ENCODE measurements at regions not wholly inside any gene's neighbourhood (a gene's known extent, or its start where the extent isn't known, plus 50 kb on each side); places are given as distances from the start of the nearest gene placed in this dataset.

DNA sequence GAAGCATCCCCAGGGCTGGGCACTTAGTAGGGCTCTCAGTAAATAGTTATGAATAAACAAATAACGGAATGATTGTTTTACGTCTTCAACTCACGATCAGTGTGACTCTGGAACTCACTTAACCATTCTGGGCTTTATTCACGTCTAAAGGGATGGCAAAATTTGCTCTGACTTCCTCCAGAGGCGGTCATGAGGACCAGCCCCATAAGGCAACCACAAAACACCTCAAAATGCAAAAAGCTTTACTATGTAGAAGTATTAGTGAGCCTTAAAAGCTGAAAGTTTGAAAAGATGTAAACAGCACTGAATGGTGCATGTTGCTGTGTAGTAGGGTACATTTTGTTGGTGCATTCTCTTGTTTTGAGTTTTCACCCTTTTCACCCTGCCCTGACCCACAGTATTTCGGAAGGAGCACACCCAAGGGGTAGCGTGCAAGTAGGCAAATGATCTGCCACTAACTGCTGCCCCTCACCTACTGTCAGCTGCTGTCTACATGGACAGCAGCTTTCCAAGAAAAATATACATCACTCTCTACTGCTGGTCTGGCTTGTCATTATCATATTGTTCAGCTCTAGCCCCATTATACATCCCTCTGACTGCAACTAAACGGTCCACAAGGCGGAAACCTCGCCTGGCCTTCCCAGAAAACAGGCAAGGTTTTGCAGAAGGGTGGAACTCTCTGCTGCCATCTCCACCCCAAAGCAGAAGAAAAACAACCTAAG lies 308.5 kb upstream of the PROK2 start:
- Histone ChIP-seq H3K4me3 (ENCODE audit: low read length) (no peak overlapping the region), H3K36me3 (ENCODE audit: control insufficient read depth, insufficient read depth, low read length) (no peaks in the 10 kb centered on the region), H3K27me3 (ENCODE audit: control insufficient read depth, insufficient read depth, low read length) (no peaks in the 10 kb centered on the region), H3K27ac (ENCODE audit: low read length) (no peak overlapping the region), H3K4me1 (ENCODE audit: control insufficient read depth, insufficient read depth, low read length) (no peaks in the 10 kb centered on the region), H3K9me3 (ENCODE audit: control insufficient read depth, insufficient read depth, low read length) (no peaks in the 10 kb centered on the region)
- WGBS (ENCODE audit: insufficient coverage, insufficient read length): no CpG with 5 or more reads among the region's 10 CpGs
- DNase-seq (ENCODE audit: low read depth, low spot score): no peak

DNA sequence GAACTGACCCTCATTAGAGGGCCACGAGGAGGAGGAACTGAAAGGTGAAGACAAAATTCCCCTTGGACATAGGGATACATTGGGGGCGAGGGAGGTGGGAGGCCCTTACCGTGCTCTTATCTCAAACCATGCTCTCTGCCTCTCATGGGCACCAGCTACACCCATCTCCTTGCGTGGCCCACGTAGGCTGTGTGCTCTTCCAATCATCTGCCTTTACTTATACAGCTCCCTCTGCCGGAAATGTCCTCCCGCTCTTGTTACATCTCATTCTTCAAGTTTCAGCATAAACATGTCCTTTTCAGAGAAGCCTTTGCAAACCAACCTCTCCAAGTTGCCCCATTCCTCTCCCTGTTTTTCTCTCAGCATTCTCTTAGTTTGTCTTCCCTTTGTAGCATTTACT lies 307.8 kb upstream of the PROK2 start:
- Histone ChIP-seq H3K27me3 (ENCODE audit: control insufficient read depth, insufficient read depth, low read length) (no peaks in the 10 kb centered on the region), H3K36me3 (ENCODE audit: control insufficient read depth, insufficient read depth, low read length) (no peaks in the 10 kb centered on the region), H3K4me3 (ENCODE audit: low read length) (no peak overlapping the region), H3K4me1 (ENCODE audit: control insufficient read depth, insufficient read depth, low read length) (no peaks in the 10 kb centered on the region), H3K27ac (ENCODE audit: low read length) (no peak overlapping the region), H3K9me3 (ENCODE audit: control insufficient read depth, insufficient read depth, low read length) (no peaks in the 10 kb centered on the region)
- no CpG with 5 or more reads among the region's 7 CpGs for WGBS (ENCODE audit: insufficient coverage, insufficient read length)
- no peak for DNase-seq (ENCODE audit: low read depth, low spot score)

DNA sequence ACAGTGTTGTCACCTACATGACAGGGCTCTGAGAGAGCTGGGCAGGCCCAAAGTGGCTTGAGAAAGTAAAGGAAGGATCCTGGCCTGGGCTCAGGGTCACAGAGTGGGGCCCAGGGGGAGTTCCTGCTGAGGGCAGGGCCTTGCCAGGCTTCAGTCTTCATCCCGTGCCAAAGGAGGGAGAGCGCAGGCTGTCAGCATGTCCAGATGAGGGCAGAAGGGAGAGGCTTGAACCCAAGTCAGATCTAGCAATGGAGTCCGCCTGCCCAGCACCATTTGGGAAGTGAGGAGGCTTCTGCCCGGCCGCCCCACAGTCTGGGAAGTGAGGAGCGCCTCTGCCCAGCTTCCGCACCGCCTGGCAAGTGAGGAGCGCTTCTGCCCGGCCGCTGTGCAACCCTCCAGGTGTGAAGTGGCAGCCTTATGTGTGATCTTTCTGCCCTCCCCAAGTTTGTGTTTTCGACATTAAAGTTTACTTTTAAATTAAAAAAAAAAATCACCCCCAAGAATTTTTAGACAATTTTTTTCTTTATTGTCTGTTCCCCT lies 303.6 kb upstream of the PROK2 start:
- Histone ChIP-seq H3K27me3 (ENCODE audit: control insufficient read depth, insufficient read depth, low read length) (no peaks in the 10 kb centered on the region), H3K4me1 (ENCODE audit: control insufficient read depth, insufficient read depth, low read length) (no peaks in the 10 kb centered on the region), H3K27ac (ENCODE audit: low read length) (no peak overlapping the region), H3K36me3 (ENCODE audit: control insufficient read depth, insufficient read depth, low read length) (no peaks in the 10 kb centered on the region), H3K9me3 (ENCODE audit: control insufficient read depth, insufficient read depth, low read length) (no peaks in the 10 kb centered on the region), H3K4me3 (ENCODE audit: low read length) (no peak overlapping the region)
- no CpG with 5 or more reads among the region's 12 CpGs for WGBS (ENCODE audit: insufficient coverage, insufficient read length)
- DNase-seq (ENCODE audit: low read depth, low spot score): no peak

DNA sequence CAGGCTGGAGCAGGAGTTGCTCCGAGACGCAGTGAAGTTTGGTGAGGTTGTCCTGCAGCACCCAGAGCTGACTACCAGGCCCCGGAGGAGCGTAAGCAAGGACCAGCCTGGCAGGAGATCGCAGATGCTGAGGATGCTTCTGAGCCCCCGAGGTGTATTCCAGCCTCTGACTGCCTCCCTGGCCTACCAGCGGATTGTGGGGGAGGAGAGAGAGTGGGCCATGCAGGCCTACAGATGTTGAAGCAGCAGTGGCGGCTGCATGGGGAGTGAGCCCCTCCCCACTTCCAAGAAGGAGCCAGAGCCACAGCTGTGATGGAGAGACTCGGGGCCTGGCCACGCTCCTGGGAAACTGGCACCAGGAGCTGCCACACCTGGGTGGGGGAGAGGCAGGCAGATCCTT lies 302.5 kb upstream of the PROK2 start:
- Histone ChIP-seq H3K4me1 (ENCODE audit: control insufficient read depth, insufficient read depth, low read length) (peaks cover under 1% of the 10 kb centered on the region; the same call in 1 of the 2 replicates), H3K27me3 (ENCODE audit: control insufficient read depth, insufficient read depth, low read length) (no peaks in the 10 kb centered on the region), H3K9me3 (ENCODE audit: control insufficient read depth, insufficient read depth, low read length) (no peaks in the 10 kb centered on the region), H3K27ac (ENCODE audit: low read length) (no peak overlapping the region), H3K36me3 (ENCODE audit: control insufficient read depth, insufficient read depth, low read length) (no peaks in the 10 kb centered on the region), H3K4me3 (ENCODE audit: low read length) (no peak overlapping the region)
- no CpG with 5 or more reads among the region's 10 CpGs for WGBS (ENCODE audit: insufficient coverage, insufficient read length)
- DNase-seq (ENCODE audit: low read depth, low spot score): no peak

DNA sequence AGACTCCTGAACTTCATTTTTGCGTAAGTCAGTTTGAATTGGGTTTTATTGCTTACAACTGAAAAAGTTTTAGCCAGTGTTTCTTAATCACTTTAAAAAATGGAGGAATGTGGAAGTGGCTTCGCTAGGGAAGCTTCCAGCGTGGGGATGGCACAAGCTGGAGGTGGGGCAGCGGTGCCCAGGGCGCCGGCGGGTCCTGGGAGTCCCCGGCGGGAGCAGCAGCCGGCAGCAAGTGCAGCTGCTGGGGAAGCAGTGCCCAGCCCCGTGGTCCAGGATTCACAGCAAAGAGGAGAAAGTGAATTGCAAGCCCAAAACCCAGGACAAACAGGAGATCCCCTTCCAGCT lies 301.8 kb upstream of the PROK2 start:
- Histone ChIP-seq H3K4me3 (ENCODE audit: low read length) (no peak overlapping the region), H3K4me1 (ENCODE audit: control insufficient read depth, insufficient read depth, low read length) (peaks cover 2% of the 10 kb centered on the region; the same call in 1 of the 2 replicates), H3K36me3 (ENCODE audit: control insufficient read depth, insufficient read depth, low read length) (no peaks in the 10 kb centered on the region), H3K9me3 (ENCODE audit: control insufficient read depth, insufficient read depth, low read length) (no peaks in the 10 kb centered on the region), H3K27me3 (ENCODE audit: control insufficient read depth, insufficient read depth, low read length) (no peaks in the 10 kb centered on the region), H3K27ac (ENCODE audit: low read length) (no peak overlapping the region)
- no peak for DNase-seq (ENCODE audit: low read depth, low spot score)
- no CpG with 5 or more reads among the region's 11 CpGs for WGBS (ENCODE audit: insufficient coverage, insufficient read length)

DNA sequence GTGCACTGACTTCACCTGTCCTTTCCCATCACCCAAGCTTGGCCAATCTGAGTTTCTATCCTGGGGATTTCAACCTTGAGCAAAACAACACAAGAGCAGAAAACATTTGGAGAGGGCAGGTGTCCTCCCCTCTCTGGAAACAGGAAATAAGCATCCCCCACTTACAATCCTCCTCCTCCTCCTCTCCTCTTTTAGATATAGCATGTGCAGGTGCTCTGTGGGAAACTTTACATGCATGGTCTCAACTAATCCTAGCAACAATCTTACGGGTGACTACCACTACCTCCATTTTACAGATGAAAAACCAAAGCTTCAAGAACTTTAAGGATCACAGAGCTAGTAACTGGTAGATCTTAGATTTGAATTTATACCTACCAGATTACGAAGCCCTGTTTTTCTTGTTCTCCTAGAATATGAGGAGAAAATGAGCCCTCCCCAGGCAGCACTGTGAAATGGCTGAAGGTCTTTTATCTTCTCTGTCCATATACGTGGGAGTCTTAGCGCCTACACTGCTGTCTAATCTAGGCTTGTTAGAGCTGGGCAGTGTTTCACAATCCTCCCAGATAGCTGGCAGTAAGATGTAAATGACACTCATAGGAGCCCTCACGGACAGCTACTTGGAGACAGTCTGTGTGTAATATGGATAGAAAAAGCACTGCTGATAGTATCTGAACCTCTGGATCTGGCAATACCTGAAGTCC lies 301.2 kb upstream of the PROK2 start:
- Histone ChIP-seq H3K9me3 (ENCODE audit: control insufficient read depth, insufficient read depth, low read length) (no peaks in the 10 kb centered on the region), H3K4me3 (ENCODE audit: low read length) (no peak overlapping the region), H3K27me3 (ENCODE audit: control insufficient read depth, insufficient read depth, low read length) (no peaks in the 10 kb centered on the region), H3K27ac (ENCODE audit: low read length) (no peak overlapping the region), H3K4me1 (ENCODE audit: control insufficient read depth, insufficient read depth, low read length) (peaks cover 2% of the 10 kb centered on the region; the same call in 1 of the 2 replicates), H3K36me3 (ENCODE audit: control insufficient read depth, insufficient read depth, low read length) (no peaks in the 10 kb centered on the region)
- WGBS (ENCODE audit: insufficient coverage, insufficient read length): no CpG with 5 or more reads among the region's 5 CpGs
- DNase-seq (ENCODE audit: low read depth, low spot score): no peak

DNA sequence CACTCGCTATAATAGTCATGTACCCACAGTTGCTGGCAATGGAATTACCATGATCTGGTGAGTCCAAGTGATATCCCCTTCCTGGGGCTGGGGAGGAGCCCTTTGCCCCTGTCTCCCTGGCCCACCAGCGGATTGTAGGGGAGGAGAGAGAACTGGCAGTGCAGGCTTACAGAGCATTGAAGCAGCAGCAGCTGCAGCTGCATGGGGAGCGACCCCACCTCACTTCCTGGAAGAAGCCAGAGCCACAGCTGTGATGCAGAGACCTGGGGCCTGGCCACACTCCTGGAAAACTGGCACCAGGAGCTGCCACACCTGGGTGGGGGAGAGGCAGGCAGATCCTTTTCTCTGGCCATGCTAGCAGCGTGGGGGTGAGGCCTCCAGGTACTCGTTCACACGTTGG lies 300.1 kb upstream of the PROK2 start:
- H3K9me3 ChIP-seq (ENCODE audit: control insufficient read depth, insufficient read depth, low read length): no peaks in the 10 kb centered on the region
- H3K4me1 ChIP-seq (ENCODE audit: control insufficient read depth, insufficient read depth, low read length): peaks cover 2% of the 10 kb centered on the region; the same call in 1 of the 2 replicates
- WGBS (ENCODE audit: insufficient coverage, insufficient read length): no CpG with 5 or more reads among the region's 6 CpGs
- no peaks in the 10 kb centered on the region for H3K36me3 ChIP-seq (ENCODE audit: control insufficient read depth, insufficient read depth, low read length)
- no peak for DNase-seq (ENCODE audit: low read depth, low spot score)
- H3K27me3 ChIP-seq (ENCODE audit: control insufficient read depth, insufficient read depth, low read length): no peaks in the 10 kb centered on the region
- H3K4me3 ChIP-seq (ENCODE audit: low read length): no peak overlapping the region
- no peak overlapping the region for H3K27ac ChIP-seq (ENCODE audit: low read length)

DNA sequence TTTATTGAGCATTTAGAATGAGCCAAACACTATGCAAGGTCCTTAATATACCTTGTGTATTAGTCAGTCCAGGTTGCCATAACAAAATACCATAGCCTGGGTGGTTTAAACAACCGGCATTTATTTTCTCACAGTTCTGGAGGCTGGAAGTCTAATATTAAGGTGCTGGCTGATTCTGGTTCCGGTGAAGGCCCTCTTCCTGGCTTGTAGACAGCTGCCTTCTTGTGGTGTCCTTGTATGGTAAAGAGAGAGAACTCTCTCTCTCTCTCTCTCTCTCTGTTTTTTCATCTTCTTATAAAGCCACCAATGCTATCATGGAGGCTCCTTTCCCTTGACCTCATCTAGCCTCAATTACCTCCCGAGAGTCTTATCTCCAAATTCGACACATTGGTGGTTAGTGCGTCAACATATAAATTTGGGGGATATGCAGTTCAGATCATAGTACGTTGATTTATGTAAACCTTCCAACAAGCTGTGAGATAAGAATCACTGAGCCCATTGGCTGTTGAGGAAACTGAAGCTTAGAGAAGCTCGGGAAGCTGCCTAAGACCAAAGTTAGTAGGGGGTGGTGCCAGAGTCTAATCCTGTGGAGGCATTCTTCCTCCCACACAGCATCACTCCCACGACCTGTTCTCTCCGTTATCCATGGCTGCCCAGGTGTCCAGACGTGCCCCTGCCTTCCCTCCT lies 298.0 kb upstream of the PROK2 start:
- Histone ChIP-seq H3K36me3 (ENCODE audit: control insufficient read depth, insufficient read depth, low read length) (no peaks in the 10 kb centered on the region), H3K27ac (ENCODE audit: low read length) (no peak overlapping the region), H3K4me3 (ENCODE audit: low read length) (no peak overlapping the region), H3K27me3 (ENCODE audit: control insufficient read depth, insufficient read depth, low read length) (no peaks in the 10 kb centered on the region), H3K4me1 (ENCODE audit: control insufficient read depth, insufficient read depth, low read length) (peaks cover 2% of the 10 kb centered on the region; the same call in 1 of the 2 replicates), H3K9me3 (ENCODE audit: control insufficient read depth, insufficient read depth, low read length) (no peaks in the 10 kb centered on the region)
- DNase-seq (ENCODE audit: low read depth, low spot score): no peak
- no CpG with 5 or more reads among the region's 10 CpGs for WGBS (ENCODE audit: insufficient coverage, insufficient read length)

DNA sequence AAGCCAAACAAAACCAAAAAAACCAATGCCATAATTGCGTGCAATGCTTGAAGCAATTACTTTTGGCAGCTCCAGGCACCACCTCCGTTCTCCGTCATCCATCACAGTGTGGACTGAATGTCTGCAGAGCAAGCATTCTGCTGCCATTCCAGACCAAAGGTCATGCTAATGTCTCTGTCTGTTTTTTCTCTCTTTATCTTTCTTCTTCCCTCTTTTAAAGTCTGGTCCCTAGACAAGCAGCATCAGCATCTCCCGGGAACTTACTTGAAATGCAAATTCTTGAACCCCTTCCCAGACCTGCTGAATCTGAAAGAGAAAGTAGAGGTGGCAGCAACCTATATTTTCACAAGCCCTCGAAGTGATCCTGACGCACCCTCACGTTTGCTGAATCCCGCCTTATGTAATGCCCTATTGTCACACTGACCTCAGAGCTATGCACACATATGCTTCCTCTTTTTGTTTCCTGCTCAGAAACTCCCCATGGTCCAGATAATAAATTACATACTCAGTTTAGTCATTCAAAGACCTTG lies 297.3 kb upstream of the PROK2 start:
- WGBS (ENCODE audit: insufficient coverage, insufficient read length): no CpG with 5 or more reads among the region's 8 CpGs
- Histone ChIP-seq H3K27me3 (ENCODE audit: control insufficient read depth, insufficient read depth, low read length) (no peaks in the 10 kb centered on the region), H3K4me1 (ENCODE audit: control insufficient read depth, insufficient read depth, low read length) (peaks cover 2% of the 10 kb centered on the region; the same call in 1 of the 2 replicates), H3K4me3 (ENCODE audit: low read length) (no peak overlapping the region), H3K27ac (ENCODE audit: low read length) (no peak overlapping the region), H3K36me3 (ENCODE audit: control insufficient read depth, insufficient read depth, low read length) (no peaks in the 10 kb centered on the region), H3K9me3 (ENCODE audit: control insufficient read depth, insufficient read depth, low read length) (no peaks in the 10 kb centered on the region)
- no peak for DNase-seq (ENCODE audit: low read depth, low spot score)

DNA sequence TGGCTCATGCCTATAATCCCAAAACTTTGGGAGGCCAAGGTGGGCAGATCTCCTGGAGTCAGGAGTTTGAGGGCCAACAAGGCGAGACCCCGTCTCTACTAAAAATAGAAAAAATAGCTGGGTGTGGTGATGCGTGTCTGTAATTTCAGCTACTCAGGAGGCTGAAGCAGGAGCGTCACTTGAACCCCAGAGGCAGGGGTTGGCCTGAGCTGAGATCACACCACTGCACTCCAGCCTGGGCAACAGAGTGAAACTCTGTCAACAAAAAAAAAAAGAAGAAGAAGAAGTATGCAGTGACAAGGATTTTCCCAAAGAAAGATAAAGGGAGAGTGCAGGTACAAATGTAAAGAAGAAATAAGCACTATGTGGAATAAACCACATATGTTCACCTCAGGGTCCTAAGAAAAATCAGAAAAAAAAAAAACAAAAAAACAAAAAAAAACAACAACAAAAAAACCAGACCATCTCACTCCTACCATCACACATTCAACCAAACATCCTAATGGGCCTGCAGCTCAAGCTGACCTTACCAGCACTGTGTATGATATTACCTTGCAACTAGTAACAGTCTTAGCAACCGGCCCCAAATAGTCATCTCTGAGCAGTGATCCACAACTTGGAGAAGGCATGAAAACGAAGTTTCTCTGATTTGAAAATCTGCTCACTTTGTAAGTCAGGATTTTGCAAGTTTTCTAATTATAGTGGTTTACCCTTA lies 296.7 kb upstream of the PROK2 start:
- Histone ChIP-seq H3K36me3 (ENCODE audit: control insufficient read depth, insufficient read depth, low read length) (no peaks in the 10 kb centered on the region), H3K27ac (ENCODE audit: low read length) (no peak overlapping the region), H3K4me1 (ENCODE audit: control insufficient read depth, insufficient read depth, low read length) (peaks cover 2% of the 10 kb centered on the region; the same call in 1 of the 2 replicates), H3K4me3 (ENCODE audit: low read length) (no peak overlapping the region), H3K27me3 (ENCODE audit: control insufficient read depth, insufficient read depth, low read length) (no peaks in the 10 kb centered on the region), H3K9me3 (ENCODE audit: control insufficient read depth, insufficient read depth, low read length) (no peaks in the 10 kb centered on the region; the same call in 1 of the 2 replicates)
- WGBS (ENCODE audit: insufficient coverage, insufficient read length): no CpG with 5 or more reads among the region's 6 CpGs
- DNase-seq (ENCODE audit: low read depth, low spot score): no peak

All from iPS DF 6.9 (cell line).